ENCODE measurements at regions not wholly inside any gene's neighbourhood (a gene's known extent, or its start where the extent isn't known, plus 50 kb on each side); places are given as distances from the start of the nearest gene placed in this dataset.

GRCh38 chr14:43665570-43666267 is 841.4 kb downstream of the FSCB start:
- TF ChIP-seq POLR2A (IDR thresholded peaks at IDR 0.05) (no peak), CTCF (IDR thresholded peaks at IDR 0.05 in 4 of 5, conservative IDR thresholded peaks at IDR 0.05 in 1 of 5) (no peak)

Data from gastrocnemius medialis (tissue), 4 donors.